HG02623 (cell line): ENCODE measurements at regions not wholly inside any gene's neighbourhood (a gene's known extent, or its start where the extent isn't known, plus 50 kb on each side); places are given as distances from the start of the nearest gene placed in this dataset.

Experiments
- ATAC-seq: cut with Tn5 transposase; IDR thresholded peaks from one replicate; pipeline ENCODE4 v1.9.1; 2021; ENCODE audit warnings: moderate library complexity; ENCODE audit not compliant: unreplicated experiment

GRCh38 chr6:23339268-23339667, 769.9 kb downstream of the HDGFL1 start:
- no peak for ATAC-seq

- no peak for ATAC-seq
Observed at GRCh38 chr6:23340271-23340670, 770.9 kb downstream of the HDGFL1 start.

GRCh38 chr6:23343610-23344306, 774.4 kb downstream of the HDGFL1 start:
- no peak for ATAC-seq

DNA sequence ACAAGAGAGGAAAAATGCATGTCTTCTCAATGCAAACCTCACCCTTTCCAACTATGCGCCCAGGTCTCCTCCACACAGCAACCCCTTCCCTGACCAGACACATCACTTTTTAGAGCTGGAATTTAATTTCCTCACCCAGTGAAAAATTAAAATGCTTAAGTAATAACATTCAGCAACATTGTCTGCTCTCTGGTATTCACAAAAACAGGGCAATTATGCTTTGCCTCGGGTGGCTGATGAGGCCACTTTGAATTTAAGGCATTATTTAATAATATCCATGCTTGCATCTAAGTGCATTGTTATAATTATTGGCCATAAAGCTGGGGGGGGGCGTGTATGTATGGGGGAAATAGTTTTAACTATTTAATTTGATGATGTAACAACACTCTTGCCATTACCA, 777.8 kb upstream of the NRSN1 start:
- no peak for ATAC-seq

- no peak for ATAC-seq
Observed at GRCh38 chr6:23349521-23350147, 776.4 kb upstream of the NRSN1 start.

- no peak for ATAC-seq
Observed at GRCh38 chr6:23350752-23351453, 775.1 kb upstream of the NRSN1 start.

DNA sequence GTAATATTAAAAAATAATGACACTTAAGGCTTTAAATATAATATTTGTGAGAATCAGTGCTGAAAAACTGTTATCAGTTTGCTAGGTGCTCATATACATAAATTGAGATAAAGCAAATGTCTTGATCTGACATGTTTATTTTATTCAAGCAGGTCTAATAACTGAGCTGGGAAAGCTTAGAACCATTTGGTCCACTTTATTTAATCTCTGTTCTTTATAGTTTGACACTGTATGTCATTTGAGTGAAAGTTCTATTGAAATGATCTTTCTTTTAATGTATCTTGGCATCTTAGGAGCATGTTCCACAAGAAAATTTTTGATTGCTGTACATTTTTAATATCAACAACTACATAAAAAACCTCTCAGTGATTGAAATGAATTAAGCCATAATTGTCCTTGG, 772.0 kb upstream of the NRSN1 start:
- no peak for ATAC-seq

GRCh38 chr6:23357185-23357766, 768.7 kb upstream of the NRSN1 start:
- no peak for ATAC-seq

- ATAC-seq = no peak
Observed at GRCh38 chr6:23365732-23366131, 760.3 kb upstream of the NRSN1 start.

DNA sequence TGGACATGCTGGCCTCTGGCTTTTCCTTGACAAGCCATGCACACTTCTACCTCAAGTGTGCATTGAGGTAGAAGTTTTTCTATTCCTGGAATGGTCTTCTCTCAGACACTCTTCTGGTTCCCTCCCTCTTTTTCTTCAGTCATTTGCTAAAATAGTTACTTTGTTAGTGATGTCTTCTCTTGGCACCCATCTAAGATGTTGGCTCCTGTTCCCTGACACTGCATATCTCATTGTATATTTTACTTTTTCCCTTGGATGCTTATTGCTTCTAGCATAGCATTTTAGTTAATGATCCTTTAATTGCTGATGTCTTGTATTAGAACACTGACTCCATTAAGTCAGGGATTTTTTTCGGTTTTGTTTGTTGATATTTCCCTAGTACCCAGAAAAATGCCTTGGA, 758.7 kb upstream of the NRSN1 start:
- no peak for ATAC-seq

DNA sequence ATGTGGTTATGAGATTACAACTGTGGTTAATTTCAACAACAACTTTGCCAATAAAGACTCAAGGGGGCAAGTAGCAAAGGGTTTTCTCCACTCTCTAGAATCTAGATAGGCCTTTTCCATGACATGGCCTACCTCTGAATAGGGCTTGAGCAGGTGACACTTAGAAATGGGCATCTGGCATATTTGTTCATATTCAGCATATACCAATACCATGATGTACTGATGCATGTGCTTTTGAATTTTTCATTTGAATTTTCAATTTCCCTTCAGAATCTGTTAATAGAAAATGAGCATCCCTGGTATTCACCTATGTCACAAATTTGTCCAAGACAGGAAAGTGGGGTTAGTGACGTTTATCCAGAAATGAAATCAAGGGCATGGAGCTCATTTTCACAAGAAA, 757.5 kb upstream of the NRSN1 start:
- no peak for ATAC-seq

DNA sequence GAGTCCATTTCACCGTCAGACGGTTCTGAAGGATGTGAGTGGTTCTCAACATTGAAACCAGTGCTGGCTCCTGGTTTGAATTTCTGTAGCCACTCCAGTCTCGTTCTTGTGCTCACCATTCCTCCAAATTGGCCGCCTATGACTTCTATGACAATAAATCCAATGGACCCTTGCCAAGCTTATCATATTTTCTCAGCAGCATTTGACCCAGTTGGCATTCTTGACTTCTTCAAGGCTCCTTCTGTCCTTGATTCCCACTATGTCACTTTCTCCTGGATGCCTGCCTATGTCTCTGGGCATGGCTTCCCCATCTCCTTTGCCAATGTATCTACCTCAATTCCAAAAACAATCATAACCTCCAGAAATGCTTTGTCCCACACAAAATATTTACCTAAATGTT, 756.0 kb upstream of the NRSN1 start:
- ATAC-seq = no peak

- no peak for ATAC-seq
Observed at GRCh38 chr6:23371132-23371915, 754.7 kb upstream of the NRSN1 start.

- ATAC-seq = no peak
Observed at GRCh38 chr6:23377830-23378229, 748.2 kb upstream of the NRSN1 start.

- no peak for ATAC-seq
Observed at GRCh38 chr6:23380465-23380864, 745.5 kb upstream of the NRSN1 start.

DNA sequence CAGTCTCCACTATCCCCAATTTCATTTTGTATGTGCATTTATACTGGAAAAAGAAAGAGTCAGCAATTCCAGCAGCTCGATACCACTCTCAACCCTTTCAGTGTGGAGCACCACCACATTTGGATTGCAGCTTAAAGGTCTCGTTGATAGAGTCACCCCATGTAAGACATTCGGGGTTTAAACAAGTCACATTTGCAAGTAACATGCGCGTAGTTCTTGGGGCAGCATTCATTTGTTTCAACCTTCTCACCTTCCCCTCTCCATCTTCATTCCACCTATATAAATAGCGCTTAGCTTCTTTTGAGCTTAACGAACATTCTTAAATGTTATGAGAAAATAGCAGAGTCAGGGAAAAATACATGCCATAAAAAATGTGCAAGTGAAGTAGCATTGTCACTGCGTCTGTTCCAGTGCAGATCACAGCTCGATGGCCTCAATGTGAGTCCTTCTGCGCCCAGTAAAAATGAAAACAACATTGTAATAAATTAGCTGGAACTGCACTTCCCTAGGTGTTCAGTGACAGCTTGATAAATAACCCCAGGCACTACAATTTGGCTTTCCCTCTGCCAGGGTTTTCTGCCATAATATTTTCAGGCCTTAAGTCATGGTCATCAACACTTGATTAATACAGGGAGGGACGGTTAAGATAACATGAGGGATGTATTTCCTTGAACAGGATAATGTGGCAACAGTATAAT, 737.8 kb upstream of the NRSN1 start:
- ATAC-seq = no peak

DNA sequence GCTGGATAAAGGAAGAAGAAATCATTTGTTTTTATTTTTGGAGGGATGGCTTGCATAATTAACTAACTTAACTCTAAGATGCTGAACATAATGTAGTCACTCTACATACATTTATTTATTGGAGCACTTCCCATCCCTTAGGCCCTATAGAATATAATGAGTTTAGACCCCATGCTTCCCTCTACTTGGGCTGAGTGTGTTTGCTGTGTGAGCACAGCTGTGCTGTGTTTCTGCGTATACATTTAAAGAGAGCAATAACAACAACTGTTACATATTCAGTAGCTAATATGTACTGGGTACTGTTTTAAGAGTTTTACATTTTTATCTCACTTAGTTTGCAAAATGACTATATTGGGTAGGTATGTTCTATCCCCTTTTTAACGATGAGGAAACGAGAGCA, 736.6 kb upstream of the NRSN1 start:
- no peak for ATAC-seq

DNA sequence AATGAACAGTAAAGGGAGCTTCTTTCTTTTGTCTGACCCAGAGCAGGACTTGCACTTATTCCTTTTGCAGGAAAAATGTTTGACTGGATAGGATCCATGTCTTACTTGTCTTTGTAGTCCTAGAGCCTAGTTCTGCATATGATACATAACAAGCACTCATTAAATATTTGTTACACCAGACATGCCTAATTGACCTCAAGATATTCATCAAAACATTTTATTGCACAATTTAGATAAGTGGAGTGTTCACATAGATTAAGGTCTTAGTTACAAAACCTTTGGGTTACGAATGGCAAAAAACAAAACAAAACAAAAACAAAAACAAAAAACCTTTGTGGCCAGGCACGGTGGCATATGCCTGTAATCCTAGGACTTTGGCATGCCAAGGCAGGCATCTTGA, 735.8 kb upstream of the NRSN1 start:
- no peak for ATAC-seq

- no peak for ATAC-seq
Observed at GRCh38 chr6:23394681-23395080, 731.3 kb upstream of the NRSN1 start.

DNA sequence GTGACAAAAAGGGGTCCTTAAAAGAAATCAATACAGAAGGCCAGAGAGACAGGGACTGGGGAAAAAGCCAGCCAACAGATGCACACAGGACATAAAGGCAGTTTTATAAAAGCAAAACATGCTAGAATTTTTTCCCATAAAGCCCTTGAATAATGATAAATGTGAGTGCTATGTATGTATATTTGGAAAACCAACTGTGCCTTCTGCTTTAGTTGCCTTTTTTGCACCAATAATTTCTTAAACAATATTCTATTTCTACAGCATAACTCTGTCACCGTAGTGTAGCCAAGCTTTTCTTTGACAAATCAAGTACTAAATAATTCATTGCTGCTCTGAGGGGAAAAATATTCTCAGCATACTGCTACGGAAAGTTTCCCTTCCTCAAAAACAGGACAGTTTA, 730.6 kb upstream of the NRSN1 start:
- no peak for ATAC-seq

- ATAC-seq = no peak
Observed at GRCh38 chr6:23396949-23397348, 729.1 kb upstream of the NRSN1 start.
